Dendritic cell treated with granulocyte-macrophage colony-stimulating factor and Interleukin-4, amounts not matched to agents 40 ng/mL and 50 ng/mL, for 4 days (primary cell): ENCODE measurements at regions not wholly inside any gene's neighbourhood (a gene's known extent, or its start where the extent isn't known, plus 50 kb on each side); places are given as distances from the start of the nearest gene placed in this dataset.

Source experiments
- H3K27ac Mint-ChIP-seq: one replicate; pipeline ENCODE4 v1.8.0; 2022; ENCODE audit warnings: mild to moderate bottlenecking, mixed read lengths
- H3K27me3 Mint-ChIP-seq: one replicate; pipeline ENCODE4 v1.8.0; 2022; ENCODE audit warnings: mild to moderate bottlenecking, mixed read lengths
- H3K36me3 Mint-ChIP-seq: one replicate; pipeline ENCODE4 v1.8.0; 2022; ENCODE audit warnings: low read depth, mixed read lengths
- H3K4me1 Mint-ChIP-seq: one replicate; pipeline ENCODE4 v1.8.0; 2022; ENCODE audit warnings: low read depth, mixed read lengths
- H3K4me3 Mint-ChIP-seq: one replicate; pipeline ENCODE4 v1.8.0; 2022; ENCODE audit warnings: mild to moderate bottlenecking, moderate library complexity, mixed read lengths
- H3K9me3 Mint-ChIP-seq: one replicate; pipeline ENCODE4 v1.8.0; 2022; ENCODE audit warnings: mixed read lengths
- intact Hi-C: fragments of 100-400 bp; cut with micrococcal nuclease; formaldehyde crosslinking; loops from one replicate; pipeline ENCODE4 v1.15.0; 2022

DNA sequence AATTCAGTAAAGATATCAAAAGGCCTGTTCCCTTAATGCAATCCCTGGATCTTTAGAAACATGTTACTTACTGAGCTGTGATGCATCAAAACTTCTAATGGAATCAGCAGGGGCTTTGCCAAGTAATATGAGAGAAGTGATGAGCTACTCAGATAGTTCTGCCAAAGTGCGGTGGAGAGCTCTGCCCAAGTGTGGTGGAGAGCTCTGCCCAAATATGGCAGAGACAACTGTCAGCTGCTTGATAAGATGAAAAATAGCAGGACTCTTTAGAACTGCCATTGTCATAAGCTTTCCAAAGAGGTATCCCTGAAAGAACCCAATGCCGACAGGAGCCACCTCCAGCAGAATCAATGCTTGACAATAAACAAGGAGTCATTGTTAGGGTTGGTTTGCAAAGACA lies 167.9 kb upstream of the SLC39A10 start:
- intact Hi-C loops, result no loop called here
- H3K4me3 Mint-ChIP-seq, result no peak overlapping the region
- H3K9me3 Mint-ChIP-seq, result no peaks in the 10 kb centered on the region
- H3K4me1 Mint-ChIP-seq, result peaks cover 16% of the 10 kb centered on the region
- H3K27me3 Mint-ChIP-seq, result no peaks in the 10 kb centered on the region
- no peaks in the 10 kb centered on the region for H3K36me3 Mint-ChIP-seq
- no peak overlapping the region for H3K27ac Mint-ChIP-seq

DNA sequence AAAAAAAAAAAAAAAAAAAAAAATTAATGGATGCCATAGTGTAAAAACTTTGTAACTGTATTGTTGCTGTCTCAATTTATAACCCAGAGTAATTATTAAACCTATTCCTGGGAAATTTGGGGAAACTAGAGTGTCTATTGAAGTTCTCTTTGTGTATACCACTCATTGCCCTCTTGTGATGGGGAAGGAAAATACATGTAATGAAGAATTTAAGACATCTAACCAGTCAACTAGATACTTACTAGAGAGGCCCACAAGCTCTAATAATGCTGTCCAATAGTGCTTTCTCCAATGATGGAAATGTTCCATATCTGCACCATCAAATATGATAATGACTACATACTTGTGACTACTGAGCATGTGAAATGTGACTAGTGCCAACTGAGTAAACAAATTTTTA lies 168.5 kb upstream of the SLC39A10 start:
- Mint-ChIP-seq H3K4me3 (no peak overlapping the region), H3K27ac (no peak overlapping the region), H3K36me3 (no peaks in the 10 kb centered on the region), H3K9me3 (no peaks in the 10 kb centered on the region), H3K27me3 (no peaks in the 10 kb centered on the region), H3K4me1 (peaks cover 16% of the 10 kb centered on the region)
- intact Hi-C loops, result no loop called here

DNA sequence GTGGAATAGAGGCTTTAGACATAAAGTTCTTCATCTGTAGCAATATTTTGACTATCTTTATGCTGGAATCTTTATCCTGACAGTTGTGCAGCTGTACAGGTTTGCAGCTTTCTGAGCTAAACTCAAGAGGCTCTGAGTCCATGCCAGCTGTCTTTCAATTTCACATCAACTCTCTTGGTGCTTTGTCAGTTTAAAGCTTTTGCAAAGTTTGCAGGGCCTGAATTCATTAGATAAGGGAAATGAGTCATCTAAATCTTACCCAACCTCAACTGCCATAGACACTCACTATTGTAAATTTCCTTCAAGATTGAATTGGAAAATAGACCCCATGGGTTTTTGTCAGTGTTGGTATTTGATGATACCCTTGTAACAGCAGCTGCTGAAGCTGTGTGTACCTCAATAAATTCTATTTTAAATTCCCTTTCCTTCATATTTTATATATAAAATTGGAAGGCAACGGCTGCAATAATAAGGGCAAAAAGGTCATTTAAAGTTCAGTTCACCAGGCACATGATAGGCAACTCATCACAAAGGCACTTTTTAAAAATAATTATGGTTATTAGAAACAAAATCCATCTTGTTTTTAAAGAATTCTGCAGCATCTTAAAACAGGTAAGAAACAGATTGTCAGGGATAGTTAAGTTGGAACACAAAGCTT lies 169.9 kb upstream of the SLC39A10 start:
- Mint-ChIP-seq H3K9me3 (no peaks in the 10 kb centered on the region), H3K27me3 (no peaks in the 10 kb centered on the region), H3K4me3 (no peak overlapping the region), H3K27ac (no peak overlapping the region), H3K36me3 (no peaks in the 10 kb centered on the region), H3K4me1 (peaks cover 16% of the 10 kb centered on the region)
- intact Hi-C loops, result no loop called here

DNA sequence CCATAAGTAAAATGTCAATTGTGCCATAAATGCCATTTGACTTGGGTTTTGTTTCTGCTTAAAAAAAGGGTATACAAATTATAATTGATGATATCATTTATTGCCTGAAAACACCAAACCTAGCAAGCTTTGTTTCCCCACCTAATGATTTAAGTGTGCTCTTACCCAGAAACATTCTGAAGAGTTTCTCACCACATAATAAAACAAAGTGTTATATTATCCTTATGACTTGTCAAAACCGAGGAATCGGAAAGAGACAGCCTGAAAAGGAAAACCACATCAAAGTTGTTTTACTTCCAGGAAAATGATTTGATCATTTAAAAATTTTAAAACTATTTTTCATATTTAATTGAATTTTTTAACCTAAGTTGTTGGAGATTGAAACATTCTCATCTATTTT lies 170.5 kb upstream of the SLC39A10 start:
- Mint-ChIP-seq H3K9me3 (no peaks in the 10 kb centered on the region), H3K4me3 (no peak overlapping the region), H3K27ac (no peak overlapping the region), H3K27me3 (no peaks in the 10 kb centered on the region), H3K36me3 (no peaks in the 10 kb centered on the region), H3K4me1 (peaks cover 16% of the 10 kb centered on the region)
- intact Hi-C loops, result no loop called here

- peaks cover 7% of the 10 kb centered on the region for H3K4me1 Mint-ChIP-seq
- intact Hi-C loops, result no loop called here
- H3K27ac Mint-ChIP-seq, result no peak overlapping the region
- H3K4me3 Mint-ChIP-seq, result no peak overlapping the region
- no peaks in the 10 kb centered on the region for H3K9me3 Mint-ChIP-seq
- H3K36me3 Mint-ChIP-seq, result no peaks in the 10 kb centered on the region
- no peaks in the 10 kb centered on the region for H3K27me3 Mint-ChIP-seq
Measured at GRCh38 chr2:195482010-195482409, 175.0 kb upstream of the SLC39A10 start.

GRCh38 chr2:195480121-195480520 lies 176.9 kb upstream of the SLC39A10 start:
- H3K27ac Mint-ChIP-seq, result no peak overlapping the region
- H3K9me3 Mint-ChIP-seq, result no peaks in the 10 kb centered on the region
- no peak overlapping the region for H3K4me3 Mint-ChIP-seq
- H3K4me1 Mint-ChIP-seq, result no peaks in the 10 kb centered on the region
- intact Hi-C loops, result no loop called here
- H3K36me3 Mint-ChIP-seq, result no peaks in the 10 kb centered on the region
- no peaks in the 10 kb centered on the region for H3K27me3 Mint-ChIP-seq

GRCh38 chr2:195479407-195479806 lies 177.6 kb upstream of the SLC39A10 start:
- Mint-ChIP-seq H3K9me3 (no peaks in the 10 kb centered on the region), H3K27ac (no peak overlapping the region), H3K36me3 (no peaks in the 10 kb centered on the region), H3K4me3 (no peak overlapping the region), H3K27me3 (no peaks in the 10 kb centered on the region), H3K4me1 (no peaks in the 10 kb centered on the region)
- intact Hi-C loops, result no loop called here

DNA sequence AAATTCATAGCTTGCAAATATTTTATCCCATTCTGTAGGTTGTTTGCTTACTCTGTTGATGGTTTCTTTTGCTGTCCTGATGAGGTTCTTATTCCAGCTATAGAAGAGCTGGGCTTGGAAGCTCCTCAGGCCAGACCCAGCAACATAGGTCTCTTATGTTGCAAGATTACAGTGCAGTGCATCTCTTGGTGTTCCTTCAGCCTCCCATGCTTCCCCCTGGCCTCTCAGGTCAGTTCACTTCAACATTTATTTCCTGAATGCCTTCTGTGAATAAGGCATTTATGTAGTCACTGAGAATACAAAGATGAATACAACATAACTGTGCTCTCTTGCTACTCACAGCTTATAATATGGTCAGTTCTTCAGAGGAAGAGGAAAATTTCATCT lies 179.0 kb upstream of the SLC39A10 start:
- Mint-ChIP-seq H3K36me3 (no peaks in the 10 kb centered on the region), H3K27ac (no peak overlapping the region), H3K9me3 (no peaks in the 10 kb centered on the region), H3K27me3 (no peaks in the 10 kb centered on the region), H3K4me3 (no peak overlapping the region), H3K4me1 (peaks cover 7% of the 10 kb centered on the region)
- intact Hi-C loops, result no loop called here

DNA sequence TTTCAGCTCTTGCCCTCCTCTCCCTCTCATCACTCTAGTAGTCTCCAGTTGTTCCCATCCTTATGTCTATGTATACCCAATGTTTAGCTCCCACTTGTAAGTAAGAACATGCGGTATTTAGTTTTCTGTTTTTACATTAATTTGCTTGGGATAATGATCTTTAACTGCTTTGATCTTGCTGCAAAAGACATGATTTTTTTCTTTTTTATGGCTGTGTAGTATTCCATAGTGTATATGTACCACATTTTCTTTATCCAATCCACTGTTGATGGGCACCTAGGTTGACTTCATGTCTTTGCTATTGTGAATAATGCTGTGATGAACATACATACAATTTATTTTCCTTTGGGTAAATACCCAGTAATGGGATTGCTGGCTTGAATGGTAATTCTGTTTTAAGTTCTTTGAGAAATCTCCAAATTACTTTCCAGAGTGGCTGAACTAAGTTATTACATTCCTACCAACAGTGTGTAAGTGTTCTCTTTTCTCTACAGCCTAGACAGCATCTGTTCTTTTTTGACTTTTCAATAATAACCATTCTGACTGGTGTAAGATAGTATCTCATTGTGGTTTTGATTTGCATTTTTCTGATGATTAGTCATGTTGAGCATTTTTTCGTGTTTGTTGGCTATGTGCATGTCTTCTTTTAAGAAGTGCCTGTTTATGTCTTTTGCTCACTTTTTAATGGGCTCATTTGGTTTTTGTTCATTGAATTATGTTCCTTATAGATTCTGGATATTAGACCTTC lies 179.6 kb upstream of the SLC39A10 start:
- intact Hi-C loops, result no loop called here
- Mint-ChIP-seq H3K4me1 (peaks cover 7% of the 10 kb centered on the region), H3K27ac (no peak overlapping the region), H3K9me3 (no peaks in the 10 kb centered on the region), H3K27me3 (no peaks in the 10 kb centered on the region), H3K4me3 (no peak overlapping the region), H3K36me3 (no peaks in the 10 kb centered on the region)

GRCh38 chr2:195475336-195475735 lies 181.7 kb upstream of the SLC39A10 start:
- intact Hi-C loops, result no loop called here
- H3K36me3 Mint-ChIP-seq, result no peaks in the 10 kb centered on the region
- peaks cover 7% of the 10 kb centered on the region for H3K4me1 Mint-ChIP-seq
- H3K27me3 Mint-ChIP-seq, result no peaks in the 10 kb centered on the region
- H3K4me3 Mint-ChIP-seq, result no peak overlapping the region
- no peak overlapping the region for H3K27ac Mint-ChIP-seq
- H3K9me3 Mint-ChIP-seq, result no peaks in the 10 kb centered on the region

DNA sequence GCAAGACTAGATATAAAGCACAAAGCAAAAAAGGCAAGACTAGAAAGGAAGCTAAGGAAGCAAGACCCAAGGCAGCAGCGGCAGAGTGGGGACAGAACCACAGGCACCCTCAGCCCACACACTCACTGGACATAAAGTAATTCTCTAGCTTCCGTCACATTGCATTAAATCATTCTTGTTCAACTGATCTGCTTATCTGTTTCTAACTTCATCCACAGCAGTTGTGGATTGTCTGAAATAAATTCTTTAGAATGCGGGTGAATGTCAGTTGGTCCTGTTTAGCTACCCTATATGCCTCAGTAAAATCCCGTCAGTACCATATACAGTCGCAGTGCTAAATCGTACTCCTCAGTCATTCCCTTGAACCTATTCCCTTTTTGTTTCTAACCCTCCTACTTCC lies 183.2 kb upstream of the SLC39A10 start:
- Mint-ChIP-seq H3K9me3 (no peaks in the 10 kb centered on the region), H3K4me3 (no peak overlapping the region), H3K27ac (no peak overlapping the region), H3K27me3 (no peaks in the 10 kb centered on the region), H3K36me3 (no peaks in the 10 kb centered on the region), H3K4me1 (peaks cover 7% of the 10 kb centered on the region)
- intact Hi-C loops, result no loop called here

GRCh38 chr2:195472501-195473234 lies 184.4 kb upstream of the SLC39A10 start:
- no peak overlapping the region for H3K4me3 Mint-ChIP-seq
- H3K9me3 Mint-ChIP-seq, result no peaks in the 10 kb centered on the region
- H3K4me1 Mint-ChIP-seq, result peaks cover 12% of the 10 kb centered on the region
- no peak overlapping the region for H3K27ac Mint-ChIP-seq
- H3K36me3 Mint-ChIP-seq, result no peaks in the 10 kb centered on the region
- intact Hi-C loops, result no loop called here
- H3K27me3 Mint-ChIP-seq, result no peaks in the 10 kb centered on the region

DNA sequence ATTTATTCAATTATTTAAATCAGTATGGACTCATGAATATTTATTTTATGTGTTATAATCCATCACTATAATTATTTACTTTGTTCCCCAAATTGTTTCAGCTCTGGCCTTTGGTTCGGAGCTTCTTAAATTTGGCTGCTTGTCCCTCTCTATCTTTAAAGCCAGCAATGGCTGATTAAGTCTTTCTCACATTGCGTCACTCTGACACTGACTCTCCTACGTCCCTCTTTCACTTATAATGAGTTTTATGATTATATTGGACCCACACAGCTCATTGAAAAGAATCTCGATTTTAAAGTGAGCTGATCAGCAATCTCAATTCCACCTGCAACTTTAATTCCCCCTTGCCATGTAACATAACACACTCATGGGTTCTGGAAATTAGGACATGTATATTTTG lies 185.2 kb upstream of the SLC39A10 start:
- H3K36me3 Mint-ChIP-seq, result no peaks in the 10 kb centered on the region
- peaks cover 13% of the 10 kb centered on the region for H3K4me1 Mint-ChIP-seq
- intact Hi-C loops, result no loop called here

DNA sequence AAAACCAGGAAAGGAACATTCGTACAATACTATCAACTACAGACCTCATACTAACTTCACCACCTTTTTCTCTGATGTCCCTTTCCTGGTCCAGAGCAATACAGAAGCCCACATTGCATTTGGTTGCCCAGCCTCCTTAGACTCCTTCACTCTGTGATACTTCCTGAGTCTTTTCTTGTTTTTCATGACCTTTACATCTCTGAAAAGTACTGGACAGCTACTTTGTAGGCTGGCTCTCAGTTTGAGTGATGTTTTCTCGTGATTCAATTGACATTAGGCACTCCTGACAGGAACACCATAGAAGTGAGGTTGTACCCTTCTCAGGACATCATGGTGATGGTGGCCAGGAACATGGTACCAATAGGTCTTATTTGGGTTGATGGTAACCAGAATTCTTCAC lies 185.9 kb upstream of the SLC39A10 start:
- intact Hi-C loops, result no loop called here
- H3K27ac Mint-ChIP-seq, result no peak overlapping the region
- no peaks in the 10 kb centered on the region for H3K9me3 Mint-ChIP-seq
- no peaks in the 10 kb centered on the region for H3K27me3 Mint-ChIP-seq
- no peak overlapping the region for H3K4me3 Mint-ChIP-seq
- no peaks in the 10 kb centered on the region for H3K36me3 Mint-ChIP-seq
- H3K4me1 Mint-ChIP-seq, result peaks cover 13% of the 10 kb centered on the region

More for the DNA sequence above, 185.2 kb upstream of the SLC39A10 start:
- H3K27ac Mint-ChIP-seq, result no peak overlapping the region
- H3K4me3 Mint-ChIP-seq, result no peak overlapping the region
- no peaks in the 10 kb centered on the region for H3K9me3 Mint-ChIP-seq
- H3K27me3 Mint-ChIP-seq, result no peaks in the 10 kb centered on the region
